ENCODE measurements at regions not wholly inside any gene's neighbourhood (a gene's known extent, or its start where the extent isn't known, plus 50 kb on each side); places are given as distances from the start of the nearest gene placed in this dataset.

DNA sequence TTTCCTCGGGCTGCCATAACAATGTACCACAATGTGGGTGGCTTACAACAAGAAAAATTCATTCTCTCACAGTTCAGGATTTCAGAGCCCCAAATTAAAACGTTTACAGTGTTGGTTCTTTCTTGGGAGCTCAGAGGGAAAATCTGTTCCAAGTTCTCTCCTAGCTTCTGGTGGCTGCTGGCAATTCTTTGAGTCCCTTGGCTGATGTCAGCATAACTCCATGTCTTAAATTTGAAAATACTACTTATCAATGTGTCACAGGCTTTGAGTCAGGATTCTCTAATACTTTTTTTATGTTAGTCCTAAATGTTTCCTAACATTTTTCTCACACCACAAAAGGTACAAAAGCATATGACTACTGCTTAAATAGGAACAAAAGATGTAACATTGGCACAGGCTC, 198.4 kb upstream of the ATXN7L3B start:
- TF ChIP-seq, protein P1, sequence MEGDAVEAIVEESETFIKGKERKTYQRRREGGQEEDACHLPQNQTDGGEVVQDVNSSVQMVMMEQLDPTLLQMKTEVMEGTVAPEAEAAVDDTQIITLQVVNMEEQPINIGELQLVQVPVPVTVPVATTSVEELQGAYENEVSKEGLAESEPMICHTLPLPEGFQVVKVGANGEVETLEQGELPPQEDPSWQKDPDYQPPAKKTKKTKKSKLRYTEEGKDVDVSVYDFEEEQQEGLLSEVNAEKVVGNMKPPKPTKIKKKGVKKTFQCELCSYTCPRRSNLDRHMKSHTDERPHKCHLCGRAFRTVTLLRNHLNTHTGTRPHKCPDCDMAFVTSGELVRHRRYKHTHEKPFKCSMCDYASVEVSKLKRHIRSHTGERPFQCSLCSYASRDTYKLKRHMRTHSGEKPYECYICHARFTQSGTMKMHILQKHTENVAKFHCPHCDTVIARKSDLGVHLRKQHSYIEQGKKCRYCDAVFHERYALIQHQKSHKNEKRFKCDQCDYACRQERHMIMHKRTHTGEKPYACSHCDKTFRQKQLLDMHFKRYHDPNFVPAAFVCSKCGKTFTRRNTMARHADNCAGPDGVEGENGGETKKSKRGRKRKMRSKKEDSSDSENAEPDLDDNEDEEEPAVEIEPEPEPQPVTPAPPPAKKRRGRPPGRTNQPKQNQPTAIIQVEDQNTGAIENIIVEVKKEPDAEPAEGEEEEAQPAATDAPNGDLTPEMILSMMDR (optimal IDR thresholded peaks at IDR 0.05 in 1 of 3, IDR thresholded peaks at IDR 0.05 in 1 of 3, conservative IDR thresholded peaks at IDR 0.05 in 1 of 3; ENCODE audit: extremely low read depth in 1 of 3, insufficient read depth in 2 of 3, low read length in 3 of 3), result no peak
- no peak for TF ChIP-seq EZH2 (IDR thresholded peaks at IDR 0.05; ENCODE audit: low read length)

DNA sequence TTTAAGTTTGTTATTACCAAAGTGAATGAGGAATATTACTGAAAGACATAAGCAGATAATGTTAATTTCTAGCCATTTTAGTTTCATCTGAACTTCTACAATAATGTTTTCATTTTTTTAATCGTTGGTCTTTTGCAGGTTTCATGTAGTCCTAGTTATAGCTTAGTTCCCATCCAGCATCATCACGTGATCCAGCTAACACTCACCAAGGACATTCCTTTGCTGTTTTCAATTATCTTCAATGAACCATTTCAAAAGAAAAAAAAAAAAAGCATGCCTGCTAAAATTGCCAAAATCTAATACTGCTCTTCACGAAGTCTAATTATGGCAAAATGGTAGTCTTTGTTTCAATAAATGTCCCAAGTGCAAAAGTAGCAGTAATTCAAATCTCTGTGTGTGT, 187.7 kb upstream of the ATXN7L3B start:
- no peak overlapping the region for H3K9ac ChIP-seq (ENCODE audit: control insufficient read depth, extremely low read depth, insufficient read depth, low read length)
- no peak overlapping the region for H3K27ac ChIP-seq (ENCODE audit: control insufficient read depth, insufficient read depth, low read length)
- H3K9me3 ChIP-seq (ENCODE audit: control insufficient read depth, low read depth, low read length), result no peaks in the 10 kb centered on the region
- no peak overlapping the region for H3K4me2 ChIP-seq (ENCODE audit: control insufficient read depth, extremely low read depth, insufficient read depth, low read depth, low read length)
- H2AFZ ChIP-seq (ENCODE audit: control insufficient read depth, low read length), result no peak overlapping the region
- FAIRE-seq (no peak), DNase-seq (ENCODE audit: low read depth, low spot score) (no peak)
- H3K36me3 ChIP-seq (ENCODE audit: control insufficient read depth in 2 of 2, extremely low read depth in 1 of 2, insufficient read depth in 2 of 2, low read length in 2 of 2), result no peaks in the 10 kb centered on the region
- no peaks in the 10 kb centered on the region for H3K27me3 ChIP-seq (ENCODE audit: control insufficient read depth, extremely low read depth, insufficient read depth, low read length)
- dilution Hi-C loops (cut with MboI; ENCODE audit: extremely low pct_ligation_motif_present, low sequenced_read_pairs), result no loop called here
- no peak overlapping the region for H3K4me3 ChIP-seq (ENCODE audit: control insufficient read depth in 2 of 3, extremely low read depth in 1 of 3, insufficient read depth in 2 of 3, low read depth in 1 of 3, low read length in 3 of 3)
- no peaks in the 10 kb centered on the region for H3K79me2 ChIP-seq (ENCODE audit: control insufficient read depth, insufficient read depth, low read length)
- H4K20me1 ChIP-seq (ENCODE audit: control insufficient read depth, extremely low read depth, insufficient read depth, low read length), result no peaks in the 10 kb centered on the region
- H3K4me1 ChIP-seq (ENCODE audit: control insufficient read depth, extremely low read depth, insufficient read depth, low read length), result no peaks in the 10 kb centered on the region
- TF ChIP-seq, protein P1 (optimal IDR thresholded peaks at IDR 0.05 in 1 of 3, IDR thresholded peaks at IDR 0.05 in 1 of 3, conservative IDR thresholded peaks at IDR 0.05 in 1 of 3; ENCODE audit: extremely low read depth in 1 of 3, insufficient read depth in 2 of 3, low read length in 3 of 3), result no peak
- TF ChIP-seq EZH2 (IDR thresholded peaks at IDR 0.05; ENCODE audit: low read length), result no peak
- no peaks in the 10 kb centered on the region for H3K9me1 ChIP-seq (ENCODE audit: control insufficient read depth, extremely low read depth, insufficient read depth, low read length)

More for the DNA sequence above, 198.4 kb upstream of the ATXN7L3B start:
- peak overlapping the region; percentile 49 for H2AFZ ChIP-seq (ENCODE audit: control insufficient read depth, low read length)
- dilution Hi-C loops (cut with MboI; ENCODE audit: extremely low pct_ligation_motif_present, low sequenced_read_pairs), result no loop called here
- no peak overlapping the region for H3K9ac ChIP-seq (ENCODE audit: control insufficient read depth, extremely low read depth, insufficient read depth, low read length)
- no peaks in the 10 kb centered on the region for H4K20me1 ChIP-seq (ENCODE audit: control insufficient read depth, extremely low read depth, insufficient read depth, low read length)
- peaks cover 11% of the 10 kb centered on the region for H3K4me1 ChIP-seq (ENCODE audit: control insufficient read depth, extremely low read depth, insufficient read depth, low read length)
- no peaks in the 10 kb centered on the region for H3K79me2 ChIP-seq (ENCODE audit: control insufficient read depth, insufficient read depth, low read length)
- H3K4me2 ChIP-seq (ENCODE audit: control insufficient read depth, extremely low read depth, insufficient read depth, low read depth, low read length), result no peak overlapping the region
- DNase-seq (ENCODE audit: low read depth, low spot score) (no peak), FAIRE-seq (no peak)
- H3K36me3 ChIP-seq (ENCODE audit: control insufficient read depth in 2 of 2, extremely low read depth in 1 of 2, insufficient read depth in 2 of 2, low read length in 2 of 2), result no peaks in the 10 kb centered on the region
- no peaks in the 10 kb centered on the region for H3K27me3 ChIP-seq (ENCODE audit: control insufficient read depth, extremely low read depth, insufficient read depth, low read length)
- no peaks in the 10 kb centered on the region for H3K9me3 ChIP-seq (ENCODE audit: control insufficient read depth, low read depth, low read length)
- no peaks in the 10 kb centered on the region for H3K9me1 ChIP-seq (ENCODE audit: control insufficient read depth, extremely low read depth, insufficient read depth, low read length)
- H3K4me3 ChIP-seq (ENCODE audit: control insufficient read depth in 2 of 3, extremely low read depth in 1 of 3, insufficient read depth in 2 of 3, low read depth in 1 of 3, low read length in 3 of 3), result no peak overlapping the region
- no peak overlapping the region for H3K27ac ChIP-seq (ENCODE audit: control insufficient read depth, insufficient read depth, low read length)

Data from keratinocyte (primary cell).